WTC11 (cell line): ENCODE measurements at regions not wholly inside any gene's neighbourhood (a gene's known extent, or its start where the extent isn't known, plus 50 kb on each side); places are given as distances from the start of the nearest gene placed in this dataset.

Experiments
- ATAC-seq: fragments of 200-7000 bp; cut with Tn5 transposase; 2 replicates; pipeline ENCODE4 v1.10.0; 2021; ENCODE audit warnings: mild to moderate bottlenecking, moderate library complexity
- CTCF ChIA-PET: fragments of 300-600 bp; sonication (Branson Sonifier 250); formaldehyde crosslinking; loops from one replicate; lab custom pipeline; 2021; ENCODE audit warnings: antibody characterized with exemption; lab: Charles Lee
- POLR2A ChIA-PET: fragments of 350-600 bp; sonication (Branson Sonifier 250); formaldehyde crosslinking; loops from one replicate; lab custom pipeline; 2021; ENCODE audit warnings: antibody characterized with exemption; lab: Charles Lee
- DNase-seq: peaks from one replicate; pipeline ENCODE4 v3.0.0; 2021; ENCODE audit warnings: low spot score
- H3K27ac Mint-ChIP-seq: 2 replicates; pipeline ENCODE4 v1.8.0; 2021; ENCODE audit warnings: mixed read lengths
- H3K27me3 Mint-ChIP-seq: 2 replicates; pipeline ENCODE4 v1.8.0; 2021; ENCODE audit warnings: low read depth, mild to moderate bottlenecking, moderate library complexity, mixed read lengths
- H3K36me3 Mint-ChIP-seq: 2 replicates; pipeline ENCODE4 v1.8.0; 2021; ENCODE audit warnings: mixed read lengths
- H3K4me1 Mint-ChIP-seq: 2 replicates; pipeline ENCODE4 v1.8.0; 2022; ENCODE audit warnings: mixed read lengths
- H3K4me3 Mint-ChIP-seq: 2 replicates; pipeline ENCODE4 v1.8.0; 2021; ENCODE audit warnings: mild to moderate bottlenecking, moderate library complexity, mixed read lengths
- H3K9me3 Mint-ChIP-seq: 2 replicates; pipeline ENCODE4 v1.8.0; 2021; ENCODE audit warnings: mixed read lengths
- CREM ChIP-seq: sonication (generic); formaldehyde crosslinking; IDR thresholded peaks from 2 replicates; pipeline ENCODE4 v1.8.1; 2022; ENCODE audit warnings: mild to moderate bottlenecking, missing genetic modification reagents, moderate library complexity
- FOXJ3 ChIP-seq: sonication (generic); formaldehyde crosslinking; IDR thresholded peaks from 2 replicates; pipeline ENCODE4 v1.9.0; 2021; ENCODE audit warnings: missing genetic modification reagents, mild to moderate bottlenecking, borderline replicate concordance
- GRHL2 ChIP-seq: fragments of 250-450 bp; sonication (Bioruptor Pico); IDR thresholded peaks from 2 replicates; pipeline ENCODE4 v1.8.0; 2022; ENCODE audit warnings: mild to moderate bottlenecking, moderate library complexity; ENCODE audit not compliant: insufficient replicate concordance, severe bottlenecking
- GTF2I ChIP-seq: fragments of 250-450 bp; sonication (Bioruptor Pico); conservative IDR thresholded peaks from 2 replicates; pipeline ENCODE4 v1.4.0; 2021; ENCODE audit warnings: mild to moderate bottlenecking
- JUN ChIP-seq: sonication (generic); formaldehyde crosslinking; IDR thresholded peaks from 2 replicates; pipeline ENCODE4 v1.8.0; 2023; ENCODE audit warnings: mild to moderate bottlenecking, missing genetic modification reagents
- MXD4 ChIP-seq: fragments of 250-450 bp; sonication (Bioruptor Pico); IDR thresholded peaks from 2 replicates; pipeline ENCODE4 v1.8.0; 2021; ENCODE audit warnings: mild to moderate bottlenecking, moderate library complexity, borderline replicate concordance
- TCF7 ChIP-seq: sonication (generic); formaldehyde crosslinking; IDR thresholded peaks from 2 replicates; pipeline ENCODE4 v1.8.0; 2022; ENCODE audit warnings: mild to moderate bottlenecking, low read depth, missing genetic modification reagents, moderate library complexity
- TP53 ChIP-seq: sonication (generic); formaldehyde crosslinking; IDR thresholded peaks from 2 replicates; pipeline ENCODE4 v1.8.1; 2023; ENCODE audit warnings: mild to moderate bottlenecking, missing genetic modification reagents
- ZNF121 ChIP-seq: sonication (generic); formaldehyde crosslinking; IDR thresholded peaks from 2 replicates; pipeline ENCODE4 v1.8.0; 2023; ENCODE audit warnings: missing genetic modification reagents
- ZNF671 ChIP-seq: fragments of 250-450 bp; sonication (Bioruptor Pico); IDR thresholded peaks from 2 replicates; pipeline ENCODE4 v1.8.0; 2021; ENCODE audit warnings: mild to moderate bottlenecking
- TF ChIP-seq, protein P1 (sequence below): fragments of 250-450 bp; sonication (Bioruptor Pico); IDR thresholded peaks from 2 replicates; pipeline ENCODE4 v1.9.0; 2021; ENCODE audit warnings: mild to moderate bottlenecking
- TF ChIP-seq, protein P2 (sequence below): sonication (generic); formaldehyde crosslinking; IDR thresholded peaks from 2 replicates; pipeline ENCODE4 v1.8.0; 2023; ENCODE audit warnings: mild to moderate bottlenecking, missing genetic modification reagents
- TF ChIP-seq, protein P3 (sequence below): fragments of 250-450 bp; sonication (Bioruptor Pico); conservative IDR thresholded peaks from 2 replicates; pipeline ENCODE4 v1.9.0; 2021; ENCODE audit warnings: mild to moderate bottlenecking
- TF ChIP-seq, protein P4 (sequence below): sonication (generic); formaldehyde crosslinking; IDR thresholded peaks from 2 replicates; pipeline ENCODE4 v1.8.0; 2022; ENCODE audit warnings: missing genetic modification reagents
- TF ChIP-seq, protein P5 (sequence below): fragments of 250-450 bp; sonication (Bioruptor Pico); IDR thresholded peaks from 2 replicates; pipeline ENCODE4 v1.9.0; 2021; ENCODE audit warnings: mild to moderate bottlenecking, borderline replicate concordance
- TF ChIP-seq, protein P6 (sequence below): sonication (generic); formaldehyde crosslinking; IDR thresholded peaks from 2 replicates; pipeline ENCODE4 v1.8.1; 2023; ENCODE audit warnings: mild to moderate bottlenecking, missing genetic modification reagents
- TF ChIP-seq, protein P7 (sequence below): sonication (generic); formaldehyde crosslinking; IDR thresholded peaks from 2 replicates; pipeline ENCODE4 v1.8.1; 2022; ENCODE audit warnings: low read depth, mild to moderate bottlenecking, moderate library complexity, missing genetic modification reagents, borderline replicate concordance

DNA sequence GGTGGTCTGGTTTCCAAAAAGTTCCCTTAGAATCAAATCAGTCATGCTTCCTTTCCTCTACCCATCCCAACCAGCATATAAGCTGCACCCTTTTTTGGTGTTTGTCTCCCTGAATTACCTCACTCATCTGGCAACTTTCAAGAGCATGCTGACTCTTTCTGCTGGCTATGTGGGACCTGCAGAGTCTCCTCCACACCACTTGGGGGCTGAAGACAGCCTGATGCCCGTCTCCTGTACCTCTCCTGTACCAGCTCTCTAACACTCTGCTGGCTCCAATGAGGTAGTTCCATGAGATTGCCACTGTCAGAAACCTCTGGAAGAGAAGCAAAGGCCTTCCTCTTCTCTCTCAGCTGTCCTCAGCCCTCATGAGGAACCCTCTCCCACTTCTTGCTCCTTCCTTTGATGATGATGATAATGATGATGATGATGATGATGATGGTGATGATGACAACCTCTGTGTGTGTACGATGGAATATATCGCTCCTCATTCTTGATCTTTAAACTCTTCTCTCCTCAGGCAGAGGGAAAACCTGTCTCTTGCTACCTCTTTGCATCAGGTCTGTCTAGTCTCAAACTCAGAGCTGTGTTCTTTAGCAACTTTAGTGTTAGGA, 257.5 kb downstream of the ZNF621 start:
- Mint-ChIP-seq H3K27ac (no peak overlapping the region), H3K9me3 (peaks cover 9% of the 10 kb centered on the region), H3K36me3 (peaks cover 3% of the 10 kb centered on the region), H3K27me3 (no peaks in the 10 kb centered on the region), H3K4me1 (peaks cover 18% of the 10 kb centered on the region), H3K4me3 (no peak overlapping the region)
- POLR2A ChIA-PET, result no interaction called here
- CTCF ChIA-PET, result interaction anchor here (0.8 to 1.0 kb wide), 2 partner anchors 35 to 55 kb away, joined by 3 to 4 read pairs; no protein-coding TSS in a partner anchor
- DNase-seq (no peak), ATAC-seq (peak; percentile 71)
- TF ChIP-seq TP53 (CRISPR knock-in tag) (no peak), TCF7 (CRISPR knock-in tag) (no peak), ZNF121 (CRISPR knock-in tag) (no peak), GTF2I (CRISPR knock-in tag) (no peak), CREM (CRISPR knock-in tag) (no peak), FOXJ3 (no peak), GRHL2 (no peak), ZNF671 (CRISPR knock-in tag) (no peak), MXD4 (CRISPR knock-in tag) (no peak), JUN (CRISPR knock-in tag) (no peak)
- TF ChIP-seq, protein P1, sequence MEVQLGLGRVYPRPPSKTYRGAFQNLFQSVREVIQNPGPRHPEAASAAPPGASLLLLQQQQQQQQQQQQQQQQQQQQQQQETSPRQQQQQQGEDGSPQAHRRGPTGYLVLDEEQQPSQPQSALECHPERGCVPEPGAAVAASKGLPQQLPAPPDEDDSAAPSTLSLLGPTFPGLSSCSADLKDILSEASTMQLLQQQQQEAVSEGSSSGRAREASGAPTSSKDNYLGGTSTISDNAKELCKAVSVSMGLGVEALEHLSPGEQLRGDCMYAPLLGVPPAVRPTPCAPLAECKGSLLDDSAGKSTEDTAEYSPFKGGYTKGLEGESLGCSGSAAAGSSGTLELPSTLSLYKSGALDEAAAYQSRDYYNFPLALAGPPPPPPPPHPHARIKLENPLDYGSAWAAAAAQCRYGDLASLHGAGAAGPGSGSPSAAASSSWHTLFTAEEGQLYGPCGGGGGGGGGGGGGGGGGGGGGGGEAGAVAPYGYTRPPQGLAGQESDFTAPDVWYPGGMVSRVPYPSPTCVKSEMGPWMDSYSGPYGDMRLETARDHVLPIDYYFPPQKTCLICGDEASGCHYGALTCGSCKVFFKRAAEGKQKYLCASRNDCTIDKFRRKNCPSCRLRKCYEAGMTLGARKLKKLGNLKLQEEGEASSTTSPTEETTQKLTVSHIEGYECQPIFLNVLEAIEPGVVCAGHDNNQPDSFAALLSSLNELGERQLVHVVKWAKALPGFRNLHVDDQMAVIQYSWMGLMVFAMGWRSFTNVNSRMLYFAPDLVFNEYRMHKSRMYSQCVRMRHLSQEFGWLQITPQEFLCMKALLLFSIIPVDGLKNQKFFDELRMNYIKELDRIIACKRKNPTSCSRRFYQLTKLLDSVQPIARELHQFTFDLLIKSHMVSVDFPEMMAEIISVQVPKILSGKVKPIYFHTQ, result no peak
- TF ChIP-seq, protein P2, sequence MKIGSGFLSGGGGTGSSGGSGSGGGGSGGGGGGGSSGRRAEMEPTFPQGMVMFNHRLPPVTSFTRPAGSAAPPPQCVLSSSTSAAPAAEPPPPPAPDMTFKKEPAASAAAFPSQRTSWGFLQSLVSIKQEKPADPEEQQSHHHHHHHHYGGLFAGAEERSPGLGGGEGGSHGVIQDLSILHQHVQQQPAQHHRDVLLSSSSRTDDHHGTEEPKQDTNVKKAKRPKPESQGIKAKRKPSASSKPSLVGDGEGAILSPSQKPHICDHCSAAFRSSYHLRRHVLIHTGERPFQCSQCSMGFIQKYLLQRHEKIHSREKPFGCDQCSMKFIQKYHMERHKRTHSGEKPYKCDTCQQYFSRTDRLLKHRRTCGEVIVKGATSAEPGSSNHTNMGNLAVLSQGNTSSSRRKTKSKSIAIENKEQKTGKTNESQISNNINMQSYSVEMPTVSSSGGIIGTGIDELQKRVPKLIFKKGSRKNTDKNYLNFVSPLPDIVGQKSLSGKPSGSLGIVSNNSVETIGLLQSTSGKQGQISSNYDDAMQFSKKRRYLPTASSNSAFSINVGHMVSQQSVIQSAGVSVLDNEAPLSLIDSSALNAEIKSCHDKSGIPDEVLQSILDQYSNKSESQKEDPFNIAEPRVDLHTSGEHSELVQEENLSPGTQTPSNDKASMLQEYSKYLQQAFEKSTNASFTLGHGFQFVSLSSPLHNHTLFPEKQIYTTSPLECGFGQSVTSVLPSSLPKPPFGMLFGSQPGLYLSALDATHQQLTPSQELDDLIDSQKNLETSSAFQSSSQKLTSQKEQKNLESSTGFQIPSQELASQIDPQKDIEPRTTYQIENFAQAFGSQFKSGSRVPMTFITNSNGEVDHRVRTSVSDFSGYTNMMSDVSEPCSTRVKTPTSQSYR (CRISPR knock-in tag), result no peak
- TF ChIP-seq, protein P3, sequence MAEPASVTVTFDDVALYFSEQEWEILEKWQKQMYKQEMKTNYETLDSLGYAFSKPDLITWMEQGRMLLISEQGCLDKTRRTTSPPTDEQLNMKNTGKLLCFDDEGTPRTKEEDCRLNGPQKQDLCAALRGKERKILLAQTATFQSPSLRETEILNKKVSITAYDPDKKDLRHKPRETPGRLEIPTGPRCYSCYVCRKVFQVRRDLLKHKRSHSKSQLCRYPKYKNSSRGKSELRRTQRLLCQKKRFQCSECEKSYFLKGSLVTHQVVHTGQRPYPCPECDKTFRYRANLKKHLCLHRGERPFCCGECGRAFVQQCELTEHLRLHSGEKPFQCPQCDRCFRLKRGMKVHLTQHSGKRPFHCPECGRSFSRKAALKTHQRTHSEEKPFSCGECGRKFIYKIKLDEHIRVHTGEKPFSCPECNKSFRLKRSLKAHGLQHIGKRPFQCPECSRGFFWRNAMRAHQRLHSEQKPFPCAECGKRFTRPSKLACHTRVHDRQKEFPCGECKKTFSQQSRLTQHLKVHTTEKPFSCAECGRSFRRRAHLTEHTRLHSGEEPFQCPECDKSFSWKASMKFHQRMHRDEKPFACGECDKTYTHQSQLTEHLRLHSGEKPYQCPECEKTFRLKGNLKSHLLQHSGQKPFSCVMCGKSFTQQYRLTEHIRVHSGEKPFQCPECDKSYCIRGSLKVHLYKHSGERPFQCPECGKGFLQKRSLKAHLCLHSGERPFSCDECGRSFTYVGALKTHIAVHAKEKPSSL (CRISPR knock-in tag), result no peak
- TF ChIP-seq, protein P4, sequence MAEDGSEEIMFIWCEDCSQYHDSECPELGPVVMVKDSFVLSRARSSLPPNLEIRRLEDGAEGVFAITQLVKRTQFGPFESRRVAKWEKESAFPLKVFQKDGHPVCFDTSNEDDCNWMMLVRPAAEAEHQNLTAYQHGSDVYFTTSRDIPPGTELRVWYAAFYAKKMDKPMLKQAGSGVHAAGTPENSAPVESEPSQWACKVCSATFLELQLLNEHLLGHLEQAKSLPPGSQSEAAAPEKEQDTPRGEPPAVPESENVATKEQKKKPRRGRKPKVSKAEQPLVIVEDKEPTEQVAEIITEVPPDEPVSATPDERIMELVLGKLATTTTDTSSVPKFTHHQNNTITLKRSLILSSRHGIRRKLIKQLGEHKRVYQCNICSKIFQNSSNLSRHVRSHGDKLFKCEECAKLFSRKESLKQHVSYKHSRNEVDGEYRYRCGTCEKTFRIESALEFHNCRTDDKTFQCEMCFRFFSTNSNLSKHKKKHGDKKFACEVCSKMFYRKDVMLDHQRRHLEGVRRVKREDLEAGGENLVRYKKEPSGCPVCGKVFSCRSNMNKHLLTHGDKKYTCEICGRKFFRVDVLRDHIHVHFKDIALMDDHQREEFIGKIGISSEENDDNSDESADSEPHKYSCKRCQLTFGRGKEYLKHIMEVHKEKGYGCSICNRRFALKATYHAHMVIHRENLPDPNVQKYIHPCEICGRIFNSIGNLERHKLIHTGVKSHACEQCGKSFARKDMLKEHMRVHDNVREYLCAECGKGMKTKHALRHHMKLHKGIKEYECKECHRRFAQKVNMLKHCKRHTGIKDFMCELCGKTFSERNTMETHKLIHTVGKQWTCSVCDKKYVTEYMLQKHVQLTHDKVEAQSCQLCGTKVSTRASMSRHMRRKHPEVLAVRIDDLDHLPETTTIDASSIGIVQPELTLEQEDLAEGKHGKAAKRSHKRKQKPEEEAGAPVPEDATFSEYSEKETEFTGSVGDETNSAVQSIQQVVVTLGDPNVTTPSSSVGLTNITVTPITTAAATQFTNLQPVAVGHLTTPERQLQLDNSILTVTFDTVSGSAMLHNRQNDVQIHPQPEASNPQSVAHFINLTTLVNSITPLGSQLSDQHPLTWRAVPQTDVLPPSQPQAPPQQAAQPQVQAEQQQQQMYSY (CRISPR knock-in tag), result no peak
- TF ChIP-seq, protein P5, sequence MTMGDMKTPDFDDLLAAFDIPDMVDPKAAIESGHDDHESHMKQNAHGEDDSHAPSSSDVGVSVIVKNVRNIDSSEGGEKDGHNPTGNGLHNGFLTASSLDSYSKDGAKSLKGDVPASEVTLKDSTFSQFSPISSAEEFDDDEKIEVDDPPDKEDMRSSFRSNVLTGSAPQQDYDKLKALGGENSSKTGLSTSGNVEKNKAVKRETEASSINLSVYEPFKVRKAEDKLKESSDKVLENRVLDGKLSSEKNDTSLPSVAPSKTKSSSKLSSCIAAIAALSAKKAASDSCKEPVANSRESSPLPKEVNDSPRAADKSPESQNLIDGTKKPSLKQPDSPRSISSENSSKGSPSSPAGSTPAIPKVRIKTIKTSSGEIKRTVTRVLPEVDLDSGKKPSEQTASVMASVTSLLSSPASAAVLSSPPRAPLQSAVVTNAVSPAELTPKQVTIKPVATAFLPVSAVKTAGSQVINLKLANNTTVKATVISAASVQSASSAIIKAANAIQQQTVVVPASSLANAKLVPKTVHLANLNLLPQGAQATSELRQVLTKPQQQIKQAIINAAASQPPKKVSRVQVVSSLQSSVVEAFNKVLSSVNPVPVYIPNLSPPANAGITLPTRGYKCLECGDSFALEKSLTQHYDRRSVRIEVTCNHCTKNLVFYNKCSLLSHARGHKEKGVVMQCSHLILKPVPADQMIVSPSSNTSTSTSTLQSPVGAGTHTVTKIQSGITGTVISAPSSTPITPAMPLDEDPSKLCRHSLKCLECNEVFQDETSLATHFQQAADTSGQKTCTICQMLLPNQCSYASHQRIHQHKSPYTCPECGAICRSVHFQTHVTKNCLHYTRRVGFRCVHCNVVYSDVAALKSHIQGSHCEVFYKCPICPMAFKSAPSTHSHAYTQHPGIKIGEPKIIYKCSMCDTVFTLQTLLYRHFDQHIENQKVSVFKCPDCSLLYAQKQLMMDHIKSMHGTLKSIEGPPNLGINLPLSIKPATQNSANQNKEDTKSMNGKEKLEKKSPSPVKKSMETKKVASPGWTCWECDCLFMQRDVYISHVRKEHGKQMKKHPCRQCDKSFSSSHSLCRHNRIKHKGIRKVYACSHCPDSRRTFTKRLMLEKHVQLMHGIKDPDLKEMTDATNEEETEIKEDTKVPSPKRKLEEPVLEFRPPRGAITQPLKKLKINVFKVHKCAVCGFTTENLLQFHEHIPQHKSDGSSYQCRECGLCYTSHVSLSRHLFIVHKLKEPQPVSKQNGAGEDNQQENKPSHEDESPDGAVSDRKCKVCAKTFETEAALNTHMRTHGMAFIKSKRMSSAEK (CRISPR knock-in tag), result no peak
- TF ChIP-seq, protein P6, sequence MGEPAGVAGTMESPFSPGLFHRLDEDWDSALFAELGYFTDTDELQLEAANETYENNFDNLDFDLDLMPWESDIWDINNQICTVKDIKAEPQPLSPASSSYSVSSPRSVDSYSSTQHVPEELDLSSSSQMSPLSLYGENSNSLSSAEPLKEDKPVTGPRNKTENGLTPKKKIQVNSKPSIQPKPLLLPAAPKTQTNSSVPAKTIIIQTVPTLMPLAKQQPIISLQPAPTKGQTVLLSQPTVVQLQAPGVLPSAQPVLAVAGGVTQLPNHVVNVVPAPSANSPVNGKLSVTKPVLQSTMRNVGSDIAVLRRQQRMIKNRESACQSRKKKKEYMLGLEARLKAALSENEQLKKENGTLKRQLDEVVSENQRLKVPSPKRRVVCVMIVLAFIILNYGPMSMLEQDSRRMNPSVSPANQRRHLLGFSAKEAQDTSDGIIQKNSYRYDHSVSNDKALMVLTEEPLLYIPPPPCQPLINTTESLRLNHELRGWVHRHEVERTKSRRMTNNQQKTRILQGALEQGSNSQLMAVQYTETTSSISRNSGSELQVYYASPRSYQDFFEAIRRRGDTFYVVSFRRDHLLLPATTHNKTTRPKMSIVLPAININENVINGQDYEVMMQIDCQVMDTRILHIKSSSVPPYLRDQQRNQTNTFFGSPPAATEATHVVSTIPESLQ (CRISPR knock-in tag), result no peak
- TF ChIP-seq, protein P7, sequence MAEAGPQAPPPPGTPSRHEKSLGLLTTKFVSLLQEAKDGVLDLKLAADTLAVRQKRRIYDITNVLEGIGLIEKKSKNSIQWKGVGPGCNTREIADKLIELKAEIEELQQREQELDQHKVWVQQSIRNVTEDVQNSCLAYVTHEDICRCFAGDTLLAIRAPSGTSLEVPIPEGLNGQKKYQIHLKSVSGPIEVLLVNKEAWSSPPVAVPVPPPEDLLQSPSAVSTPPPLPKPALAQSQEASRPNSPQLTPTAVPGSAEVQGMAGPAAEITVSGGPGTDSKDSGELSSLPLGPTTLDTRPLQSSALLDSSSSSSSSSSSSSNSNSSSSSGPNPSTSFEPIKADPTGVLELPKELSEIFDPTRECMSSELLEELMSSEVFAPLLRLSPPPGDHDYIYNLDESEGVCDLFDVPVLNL (CRISPR knock-in tag), result no peak
